IPS-15b (cell line): ENCODE measurements at regions not wholly inside any gene's neighbourhood (a gene's known extent, or its start where the extent isn't known, plus 50 kb on each side); places are given as distances from the start of the nearest gene placed in this dataset.

Source experiments
- H3K27me3 ChIP-seq: one replicate; pipeline ENCODE4 v1.6.1; 2013; ENCODE audit warnings: low read length; ENCODE audit not compliant: control insufficient read depth, insufficient read depth
- H3K36me3 ChIP-seq: one replicate; pipeline ENCODE4 v1.6.1; 2013; ENCODE audit warnings: low read length; ENCODE audit not compliant: control insufficient read depth, insufficient read depth
- H3K4me1 ChIP-seq: one replicate; pipeline ENCODE4 v1.6.1; 2013; ENCODE audit warnings: mild to moderate bottlenecking, low read length; ENCODE audit not compliant: control insufficient read depth, insufficient read depth
- H3K4me3 ChIP-seq: one replicate; pipeline ENCODE4 v1.5.1; 2013; ENCODE audit warnings: low read depth, low read length
- H3K9ac ChIP-seq: one replicate; pipeline ENCODE4 v1.6.1; 2013; ENCODE audit warnings: low read depth, mild to moderate bottlenecking, low read length
- H3K9me3 ChIP-seq: one replicate; pipeline ENCODE4 v1.6.1; 2013; ENCODE audit warnings: mild to moderate bottlenecking, low read length; ENCODE audit not compliant: control insufficient read depth, insufficient read depth

- H3K9ac ChIP-seq = no peak overlapping the region
- no peaks in the 10 kb centered on the region for H3K4me1 ChIP-seq
- no peaks in the 10 kb centered on the region for H3K9me3 ChIP-seq
- no peaks in the 10 kb centered on the region for H3K36me3 ChIP-seq
- H3K27me3 ChIP-seq = no peaks in the 10 kb centered on the region
- no peak overlapping the region for H3K4me3 ChIP-seq
Observed at GRCh38 chr2:240353086-240353798, 82.2 kb upstream of the GPC1 start.

DNA sequence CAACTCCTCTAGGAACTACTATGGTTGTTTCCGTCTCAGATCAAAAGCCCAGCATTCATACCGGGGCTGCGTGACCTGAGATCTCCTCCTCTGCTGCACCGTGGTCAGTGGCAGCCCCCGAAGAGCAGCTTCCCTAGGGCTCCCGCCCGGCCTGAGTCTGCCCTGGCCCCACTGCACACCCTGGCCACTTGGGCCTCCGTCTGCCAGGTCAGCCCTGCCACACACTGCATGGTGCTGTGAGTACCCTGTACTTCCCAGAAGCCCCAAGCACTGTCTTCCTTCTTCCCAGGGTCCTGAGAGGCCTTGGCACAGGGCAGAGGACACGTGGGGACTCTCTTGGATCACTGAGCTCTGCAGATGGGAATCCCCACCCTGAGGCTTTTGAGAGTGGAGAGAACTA, 81.5 kb upstream of the GPC1 start:
- Histone ChIP-seq H3K27me3 (no peaks in the 10 kb centered on the region), H3K4me1 (no peaks in the 10 kb centered on the region), H3K9ac (no peak overlapping the region), H3K9me3 (no peaks in the 10 kb centered on the region), H3K4me3 (no peak overlapping the region), H3K36me3 (no peaks in the 10 kb centered on the region)

DNA sequence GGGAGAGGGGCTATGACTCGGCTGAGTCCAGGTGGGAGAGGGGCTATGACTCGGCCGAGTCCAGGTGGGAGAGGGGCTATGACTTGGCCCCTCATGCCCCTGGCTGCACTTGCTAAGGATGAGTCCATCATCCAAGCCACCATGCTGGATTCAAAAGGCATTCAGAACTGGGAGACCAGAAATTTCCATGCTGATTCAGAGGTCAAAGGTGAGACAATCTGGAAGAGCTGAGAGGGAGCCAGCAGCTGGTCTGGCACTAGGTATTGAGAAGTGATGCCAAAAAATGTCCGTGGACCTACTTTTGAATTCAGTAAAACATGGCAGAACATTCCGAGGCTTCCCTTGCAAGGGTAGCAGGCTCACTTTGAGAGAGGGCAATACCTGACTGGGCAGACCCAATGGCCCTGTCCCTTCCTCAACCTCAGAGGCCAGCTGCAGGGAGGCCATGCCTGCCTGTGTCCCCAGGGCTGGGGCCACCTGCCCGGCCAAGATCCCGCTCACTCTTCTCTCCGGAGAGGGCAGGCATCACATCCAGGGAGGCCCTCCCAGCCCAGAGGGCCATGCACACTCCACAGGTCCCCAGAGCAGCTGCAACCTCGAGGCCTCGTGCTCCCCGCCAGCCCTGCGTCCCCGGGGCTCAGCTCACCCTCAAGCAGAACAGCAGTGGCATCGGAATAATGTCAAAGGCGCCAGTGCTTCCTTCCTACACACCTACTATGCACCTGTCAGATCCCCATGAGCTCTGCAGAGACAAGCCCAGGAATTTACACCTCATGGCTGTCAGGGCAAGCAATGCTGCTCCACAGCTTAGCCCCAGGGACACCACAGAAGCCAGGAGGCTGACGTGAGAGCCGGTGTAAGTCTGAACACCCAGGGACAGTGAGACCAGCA, 80.2 kb upstream of the GPC1 start:
- Histone ChIP-seq H3K4me1 (no peaks in the 10 kb centered on the region), H3K9ac (no peak overlapping the region), H3K27me3 (no peaks in the 10 kb centered on the region), H3K36me3 (no peaks in the 10 kb centered on the region), H3K4me3 (no peak overlapping the region), H3K9me3 (peaks cover 1% of the 10 kb centered on the region)

- peaks cover 6% of the 10 kb centered on the region for H3K9me3 ChIP-seq
- no peak overlapping the region for H3K4me3 ChIP-seq
- H3K4me1 ChIP-seq = no peaks in the 10 kb centered on the region
- H3K36me3 ChIP-seq = no peaks in the 10 kb centered on the region
- no peaks in the 10 kb centered on the region for H3K27me3 ChIP-seq
- H3K9ac ChIP-seq = no peak overlapping the region
Observed at GRCh38 chr2:240355962-240356361, 79.5 kb upstream of the GPC1 start.

DNA sequence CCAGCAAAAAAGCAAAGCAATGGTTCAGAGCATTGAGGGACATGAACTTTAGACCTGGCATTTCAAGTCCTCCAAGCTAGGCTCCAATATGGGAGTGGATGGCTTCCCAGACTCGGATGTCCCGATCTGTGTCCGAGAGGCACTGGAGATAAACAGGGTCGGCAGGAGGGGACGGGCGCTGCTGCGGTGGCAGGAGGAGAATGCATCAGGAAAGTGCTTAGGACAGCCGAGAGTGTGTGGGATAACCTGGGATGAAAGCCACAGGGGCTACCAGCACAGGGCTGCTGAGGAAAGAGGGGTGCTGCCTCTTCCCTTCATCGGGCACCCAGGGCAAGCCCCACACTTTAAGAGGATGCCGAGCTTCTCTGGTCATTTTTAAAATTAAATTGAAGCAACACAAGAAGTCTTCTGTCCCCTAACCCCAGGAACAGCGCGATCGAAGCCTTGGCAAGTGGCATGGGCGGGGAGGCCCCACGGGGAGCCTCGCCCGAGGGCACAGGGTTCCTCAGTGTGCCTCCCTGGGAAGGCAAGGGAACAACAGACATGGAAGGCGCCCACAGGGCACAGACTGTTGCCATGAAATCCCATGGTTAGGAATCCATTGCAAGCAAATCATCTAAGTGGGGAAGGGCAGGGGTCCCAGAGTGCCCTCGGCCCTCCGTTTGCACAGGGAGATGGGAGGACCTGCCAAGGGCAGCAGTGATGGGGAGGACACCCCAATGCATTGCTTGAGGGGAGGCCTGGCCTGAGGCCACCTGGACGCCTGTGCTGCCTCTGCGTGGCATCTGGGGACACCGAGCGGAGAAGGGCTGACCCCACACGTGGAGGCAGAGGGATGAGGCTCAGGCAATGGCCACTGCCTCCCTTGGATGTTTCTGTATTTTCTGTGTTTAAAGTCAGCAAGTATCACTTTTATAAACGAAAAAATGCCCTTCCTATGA, 78.5 kb upstream of the GPC1 start:
- H3K4me3 ChIP-seq = no peak overlapping the region
- no peak overlapping the region for H3K9ac ChIP-seq
- H3K4me1 ChIP-seq = no peaks in the 10 kb centered on the region
- H3K9me3 ChIP-seq = peaks cover 6% of the 10 kb centered on the region
- no peaks in the 10 kb centered on the region for H3K27me3 ChIP-seq
- H3K36me3 ChIP-seq = no peaks in the 10 kb centered on the region

GRCh38 chr2:240357641-240358012, 77.8 kb upstream of the GPC1 start:
- no peak overlapping the region for H3K9ac ChIP-seq
- H3K4me3 ChIP-seq = no peak overlapping the region
- no peaks in the 10 kb centered on the region for H3K4me1 ChIP-seq
- no peaks in the 10 kb centered on the region for H3K36me3 ChIP-seq
- no peaks in the 10 kb centered on the region for H3K27me3 ChIP-seq
- peaks cover 6% of the 10 kb centered on the region for H3K9me3 ChIP-seq

- H3K9me3 ChIP-seq = peaks cover 6% of the 10 kb centered on the region
- H3K27me3 ChIP-seq = no peaks in the 10 kb centered on the region
- no peaks in the 10 kb centered on the region for H3K36me3 ChIP-seq
- H3K9ac ChIP-seq = no peak overlapping the region
- H3K4me1 ChIP-seq = no peaks in the 10 kb centered on the region
- no peak overlapping the region for H3K4me3 ChIP-seq
Observed at GRCh38 chr2:240358080-240358479, 77.4 kb upstream of the GPC1 start.

DNA sequence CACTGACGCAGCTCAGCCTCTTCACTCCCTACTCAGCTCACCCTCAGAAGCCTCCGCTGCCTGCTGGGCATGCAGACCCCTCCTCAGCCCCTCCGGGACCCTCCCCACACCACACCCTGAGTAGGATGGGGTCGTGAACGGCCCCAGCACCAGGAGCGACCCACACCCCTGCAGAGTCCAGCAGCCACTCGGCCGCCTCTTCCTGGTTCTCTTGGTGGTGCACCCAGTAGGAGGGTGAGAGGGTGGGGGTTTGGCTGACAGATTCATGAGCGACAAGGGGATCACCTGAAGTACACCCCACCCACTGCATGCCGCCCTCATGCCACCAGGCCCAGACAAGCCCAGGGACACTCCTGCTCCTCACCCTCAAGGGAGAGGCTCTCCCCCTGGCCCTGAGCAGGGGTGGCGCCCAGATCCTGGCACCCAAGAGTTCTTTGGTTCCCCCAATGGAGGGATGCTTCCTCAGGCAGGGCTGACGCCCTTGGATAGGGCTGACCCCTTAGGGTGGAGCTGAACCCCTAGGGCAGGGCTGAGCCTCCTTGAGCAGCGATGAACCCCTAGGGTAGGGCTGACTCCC, 76.6 kb upstream of the GPC1 start:
- no peak overlapping the region for H3K4me3 ChIP-seq
- peaks cover 6% of the 10 kb centered on the region for H3K9me3 ChIP-seq
- H3K9ac ChIP-seq = no peak overlapping the region
- no peaks in the 10 kb centered on the region for H3K36me3 ChIP-seq
- no peaks in the 10 kb centered on the region for H3K4me1 ChIP-seq
- H3K27me3 ChIP-seq = no peaks in the 10 kb centered on the region

DNA sequence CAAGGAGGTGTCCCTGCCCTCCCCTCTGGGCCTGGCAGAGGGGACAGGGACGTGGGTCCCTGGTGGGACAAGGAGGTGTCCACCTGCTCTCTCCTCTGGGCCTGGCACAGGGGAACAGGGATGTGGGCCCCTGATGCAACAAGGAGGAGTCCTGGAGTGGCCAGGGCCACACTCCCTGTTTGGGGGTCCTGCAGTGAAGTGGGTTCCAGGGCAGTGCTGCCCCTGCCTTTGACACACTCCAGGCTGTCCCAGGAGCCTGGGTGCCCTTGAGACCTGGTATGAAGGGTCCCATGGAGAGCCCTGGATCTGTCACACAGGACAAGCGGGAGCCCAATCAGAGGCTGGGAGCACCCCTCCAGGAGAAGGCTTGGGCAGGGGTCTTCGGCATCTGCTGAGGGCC, 75.8 kb upstream of the GPC1 start:
- Histone ChIP-seq H3K9ac (no peak overlapping the region), H3K36me3 (no peaks in the 10 kb centered on the region), H3K9me3 (peaks cover 6% of the 10 kb centered on the region), H3K27me3 (no peaks in the 10 kb centered on the region), H3K4me3 (no peak overlapping the region), H3K4me1 (no peaks in the 10 kb centered on the region)

GRCh38 chr2:240360645-240361475, 74.6 kb upstream of the GPC1 start:
- no peak overlapping the region for H3K9ac ChIP-seq
- H3K27me3 ChIP-seq = no peaks in the 10 kb centered on the region
- H3K9me3 ChIP-seq = peaks cover 6% of the 10 kb centered on the region
- no peaks in the 10 kb centered on the region for H3K4me1 ChIP-seq
- no peaks in the 10 kb centered on the region for H3K36me3 ChIP-seq
- no peak overlapping the region for H3K4me3 ChIP-seq
